GM12892 (cell line): ENCODE measurements at regions not wholly inside any gene's neighbourhood (a gene's known extent, or its start where the extent isn't known, plus 50 kb on each side); places are given as distances from the start of the nearest gene placed in this dataset.

Source experiments
- POLR2A ChIP-seq: IDR thresholded peaks from 2 replicates; pipeline ENCODE4 v1.6.1; 2011; ENCODE audit warnings: low read depth, low read length, control low read depth
- POLR2AphosphoS5 ChIP-seq: IDR thresholded peaks from 2 replicates; pipeline ENCODE4 v1.6.1; 2011; ENCODE audit warnings: low read depth, low read length, control low read depth
- TAF1 ChIP-seq: IDR thresholded peaks from 2 replicates; pipeline ENCODE4 v1.6.1; 2011; ENCODE audit warnings: low read depth, mild to moderate bottlenecking, control low read depth, low read length, borderline replicate concordance

GRCh38 chr5:106801554-106801953 is 869.2 kb downstream of the EFNA5 start:
- TF ChIP-seq POLR2AphosphoS5 (no peak), POLR2A (no peak), TAF1 (no peak)
